ENCODE measurements at regions not wholly inside any gene's neighbourhood (a gene's known extent, or its start where the extent isn't known, plus 50 kb on each side); places are given as distances from the start of the nearest gene placed in this dataset.

DNA sequence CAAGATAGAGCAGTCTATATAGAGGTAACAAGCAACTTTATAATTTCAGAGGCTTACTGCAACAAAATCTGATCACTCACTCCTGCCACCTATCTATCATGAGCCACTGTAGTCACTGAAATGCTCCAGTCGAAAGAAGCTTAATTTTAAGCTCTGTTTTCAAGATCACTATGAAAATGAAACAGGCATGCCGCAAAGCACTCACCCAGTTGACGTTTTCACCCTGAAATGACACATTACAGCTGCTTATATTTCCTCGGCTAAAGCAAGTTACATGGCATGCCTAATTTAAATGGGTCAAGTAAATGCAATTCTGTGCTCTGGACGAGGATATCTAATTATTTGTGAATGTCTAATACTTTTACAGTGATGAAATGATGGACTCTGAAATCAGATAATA lies 616.3 kb downstream of the FAM181B start:
- Histone ChIP-seq H3K27ac (ENCODE audit: low read depth, low read length) (no peak overlapping the region), H3K27me3 (ENCODE audit: control insufficient read depth in 1 of 2, insufficient read depth in 2 of 2, low read length in 2 of 2) (no peaks in the 10 kb centered on the region), H3K9ac (ENCODE audit: low read length) (no peak overlapping the region), H3K4me1 (ENCODE audit: insufficient read depth, low read length) (no peaks in the 10 kb centered on the region), H3K9me3 (ENCODE audit: low read length) (no peaks in the 10 kb centered on the region), H3K4me3 (ENCODE audit: low read depth in 1 of 2, low read length in 2 of 2) (no peak overlapping the region), H3K36me3 (ENCODE audit: insufficient read depth, low read length) (no peaks in the 10 kb centered on the region)

DNA sequence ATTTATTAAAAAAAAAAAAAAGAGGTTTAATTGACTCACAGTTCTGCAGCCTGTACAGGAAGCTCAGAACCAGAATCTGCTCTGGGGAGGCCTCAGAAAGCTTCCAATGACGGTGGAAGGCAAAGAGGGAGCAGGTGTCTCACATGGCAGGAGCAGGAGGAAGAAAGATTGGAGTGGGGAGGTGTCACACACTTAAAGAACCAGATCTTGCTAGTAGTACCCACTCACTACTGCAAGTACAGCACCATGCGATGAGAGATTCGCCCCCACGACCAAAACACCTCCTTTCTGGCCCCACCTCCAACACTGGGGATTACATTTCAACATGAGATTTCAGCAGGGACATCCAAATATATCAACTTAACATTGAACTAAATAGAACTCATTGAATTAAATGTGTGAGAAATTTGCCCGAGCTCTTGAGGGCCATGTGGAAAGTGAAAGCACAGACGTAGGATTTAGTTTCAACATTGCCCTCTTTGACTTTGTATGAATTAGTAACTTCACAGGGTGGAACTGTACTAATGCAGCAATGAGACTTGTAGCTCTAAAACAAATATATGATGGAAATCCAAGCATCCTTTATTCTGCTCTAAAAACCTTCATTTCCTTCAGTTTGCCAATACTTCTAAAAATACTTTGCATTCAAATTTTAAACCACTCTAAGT lies 628.2 kb downstream of the FAM181B start:
- Histone ChIP-seq H3K36me3 (ENCODE audit: insufficient read depth, low read length) (no peaks in the 10 kb centered on the region), H3K9ac (ENCODE audit: low read length) (no peak overlapping the region), H3K4me3 (ENCODE audit: low read depth in 1 of 2, low read length in 2 of 2) (no peak overlapping the region), H3K27me3 (ENCODE audit: control insufficient read depth in 1 of 2, insufficient read depth in 2 of 2, low read length in 2 of 2) (no peaks in the 10 kb centered on the region), H3K27ac (ENCODE audit: low read depth, low read length) (no peak overlapping the region), H3K4me1 (ENCODE audit: insufficient read depth, low read length) (peaks cover 4% of the 10 kb centered on the region), H3K9me3 (ENCODE audit: low read length) (no peaks in the 10 kb centered on the region)

DNA sequence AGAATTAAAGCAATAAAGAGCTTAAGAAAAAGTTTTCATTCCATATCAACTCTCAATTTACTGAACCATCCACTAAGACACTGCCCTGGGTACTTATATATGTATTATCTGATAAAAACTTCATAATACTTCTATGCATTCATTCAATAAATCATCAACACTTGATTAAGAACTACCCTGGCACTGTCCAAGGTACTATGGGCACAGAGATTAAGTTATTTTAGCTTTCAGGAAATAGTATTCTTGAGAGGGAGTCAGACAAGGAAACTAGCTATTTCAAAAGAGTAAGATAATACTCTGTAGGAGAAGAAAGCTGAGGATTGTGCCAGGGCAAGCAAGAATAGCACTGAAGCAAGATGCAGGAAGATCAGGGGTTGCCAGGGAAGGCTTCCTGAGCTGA lies 640.8 kb downstream of the FAM181B start:
- Histone ChIP-seq H3K9ac (ENCODE audit: low read length) (no peak overlapping the region), H3K27ac (ENCODE audit: low read depth, low read length) (no peak overlapping the region), H3K27me3 (ENCODE audit: control insufficient read depth in 1 of 2, insufficient read depth in 2 of 2, low read length in 2 of 2) (no peaks in the 10 kb centered on the region), H3K4me3 (ENCODE audit: low read depth in 1 of 2, low read length in 2 of 2) (no peak overlapping the region), H3K9me3 (ENCODE audit: low read length) (no peaks in the 10 kb centered on the region), H3K4me1 (ENCODE audit: insufficient read depth, low read length) (no peaks in the 10 kb centered on the region), H3K36me3 (ENCODE audit: insufficient read depth, low read length) (no peaks in the 10 kb centered on the region)

DNA sequence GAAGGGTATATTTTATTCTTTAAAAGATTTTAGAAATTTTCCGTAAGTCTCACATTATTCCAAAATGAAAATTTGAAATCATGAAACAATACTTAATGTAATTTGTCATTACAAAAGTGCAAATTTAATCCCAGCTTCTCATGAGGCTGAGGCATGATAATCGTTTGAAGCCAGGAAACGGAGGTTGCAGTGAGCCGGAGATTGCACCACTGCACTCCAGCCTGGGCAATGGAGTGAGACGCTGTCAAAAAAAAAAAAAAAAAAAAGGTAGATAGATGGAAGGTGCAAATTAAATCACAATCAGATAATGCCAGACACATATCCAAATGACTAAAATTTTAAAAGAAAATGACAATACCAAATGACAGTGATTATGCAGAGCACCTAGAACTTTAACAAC lies 644.2 kb downstream of the FAM181B start:
- Histone ChIP-seq H3K27ac (ENCODE audit: low read depth, low read length) (no peak overlapping the region), H3K9ac (ENCODE audit: low read length) (no peak overlapping the region), H3K9me3 (ENCODE audit: low read length) (no peaks in the 10 kb centered on the region), H3K27me3 (ENCODE audit: control insufficient read depth in 1 of 2, insufficient read depth in 2 of 2, low read length in 2 of 2) (no peaks in the 10 kb centered on the region), H3K4me3 (ENCODE audit: low read depth in 1 of 2, low read length in 2 of 2) (no peak overlapping the region), H3K36me3 (ENCODE audit: insufficient read depth, low read length) (no peaks in the 10 kb centered on the region), H3K4me1 (ENCODE audit: insufficient read depth, low read length) (no peaks in the 10 kb centered on the region)

DNA sequence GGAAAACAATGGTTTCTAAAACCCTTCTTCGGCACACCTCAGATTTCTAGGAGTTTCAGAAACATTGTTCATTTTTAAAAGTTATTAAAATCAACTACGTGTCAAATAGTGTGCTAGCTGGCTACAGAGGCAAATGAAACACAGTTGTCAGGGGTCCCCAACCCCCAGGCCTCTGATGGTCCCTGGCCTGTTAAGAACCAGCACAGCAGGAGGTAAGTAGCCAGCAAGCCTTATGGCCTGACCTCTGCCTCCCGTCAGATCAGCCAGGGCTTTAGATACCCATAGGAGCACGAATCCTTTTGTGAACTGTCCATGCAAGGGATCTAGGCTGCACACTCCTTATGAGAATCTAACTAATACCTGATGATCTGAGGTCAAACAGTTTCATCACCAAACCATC lies 648.2 kb downstream of the FAM181B start:
- Histone ChIP-seq H3K9ac (ENCODE audit: low read length) (no peak overlapping the region), H3K4me3 (ENCODE audit: low read depth in 1 of 2, low read length in 2 of 2) (no peak overlapping the region), H3K9me3 (ENCODE audit: low read length) (no peaks in the 10 kb centered on the region), H3K4me1 (ENCODE audit: insufficient read depth, low read length) (no peaks in the 10 kb centered on the region), H3K27ac (ENCODE audit: low read depth, low read length) (no peak overlapping the region), H3K27me3 (ENCODE audit: control insufficient read depth in 1 of 2, insufficient read depth in 2 of 2, low read length in 2 of 2) (no peaks in the 10 kb centered on the region), H3K36me3 (ENCODE audit: insufficient read depth, low read length) (no peaks in the 10 kb centered on the region)

DNA sequence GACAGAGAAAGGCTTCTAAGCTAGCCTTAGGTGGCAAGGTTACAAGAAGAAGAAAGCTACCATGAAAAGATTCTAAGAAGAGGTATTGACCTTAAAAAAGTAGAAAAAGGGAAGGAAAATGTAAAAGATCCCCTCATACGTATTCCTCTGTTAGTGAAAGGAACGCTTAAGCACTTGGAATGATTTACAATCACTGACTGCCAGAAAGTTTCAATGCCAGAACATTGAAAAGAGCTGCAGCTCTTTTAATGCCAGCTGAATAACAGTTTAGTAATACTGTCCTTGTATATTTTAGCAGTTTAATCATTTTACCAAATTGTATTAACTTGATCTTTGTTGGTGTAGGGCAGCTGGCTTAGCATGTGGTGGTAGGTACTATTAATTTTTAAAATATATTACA lies 650.7 kb downstream of the FAM181B start:
- H3K4me1 ChIP-seq (ENCODE audit: insufficient read depth, low read length): no peaks in the 10 kb centered on the region

DNA sequence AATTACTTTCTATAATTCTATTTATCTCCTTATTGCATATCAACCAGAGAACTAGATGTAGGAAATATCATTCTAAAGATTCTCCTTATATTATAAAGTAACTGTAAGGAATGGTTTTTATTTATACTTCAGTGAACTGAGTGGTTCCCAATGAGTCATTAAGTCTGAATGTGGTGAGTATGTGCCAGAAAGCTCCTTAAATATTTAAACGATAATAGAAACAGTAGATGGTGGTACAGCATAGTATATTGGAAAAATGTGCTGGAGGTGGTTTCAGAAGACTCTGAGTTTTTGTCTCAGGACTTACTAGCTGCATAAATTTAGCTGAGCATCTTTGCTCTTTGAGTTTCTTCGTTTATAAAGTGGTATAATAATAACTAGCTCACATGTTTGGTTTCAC lies 653.5 kb downstream of the FAM181B start:
- H3K4me3 ChIP-seq (ENCODE audit: low read depth in 1 of 2, low read length in 2 of 2): no peak overlapping the region
- H3K9ac ChIP-seq (ENCODE audit: low read length): no peak overlapping the region
- H3K27ac ChIP-seq (ENCODE audit: low read depth, low read length): no peak overlapping the region
- no peaks in the 10 kb centered on the region for H3K27me3 ChIP-seq (ENCODE audit: control insufficient read depth in 1 of 2, insufficient read depth in 2 of 2, low read length in 2 of 2)
- no peaks in the 10 kb centered on the region for H3K4me1 ChIP-seq (ENCODE audit: insufficient read depth, low read length)
- no peaks in the 10 kb centered on the region for H3K36me3 ChIP-seq (ENCODE audit: insufficient read depth, low read length)
- H3K9me3 ChIP-seq (ENCODE audit: low read length): no peaks in the 10 kb centered on the region

More for the DNA sequence above, 650.7 kb downstream of the FAM181B start:
- no peak overlapping the region for H3K27ac ChIP-seq (ENCODE audit: low read depth, low read length)
- no peaks in the 10 kb centered on the region for H3K36me3 ChIP-seq (ENCODE audit: insufficient read depth, low read length)
- no peak overlapping the region for H3K9ac ChIP-seq (ENCODE audit: low read length)
- H3K27me3 ChIP-seq (ENCODE audit: control insufficient read depth in 1 of 2, insufficient read depth in 2 of 2, low read length in 2 of 2): no peaks in the 10 kb centered on the region
- no peaks in the 10 kb centered on the region for H3K9me3 ChIP-seq (ENCODE audit: low read length)
- no peak overlapping the region for H3K4me3 ChIP-seq (ENCODE audit: low read depth in 1 of 2, low read length in 2 of 2)

DNA sequence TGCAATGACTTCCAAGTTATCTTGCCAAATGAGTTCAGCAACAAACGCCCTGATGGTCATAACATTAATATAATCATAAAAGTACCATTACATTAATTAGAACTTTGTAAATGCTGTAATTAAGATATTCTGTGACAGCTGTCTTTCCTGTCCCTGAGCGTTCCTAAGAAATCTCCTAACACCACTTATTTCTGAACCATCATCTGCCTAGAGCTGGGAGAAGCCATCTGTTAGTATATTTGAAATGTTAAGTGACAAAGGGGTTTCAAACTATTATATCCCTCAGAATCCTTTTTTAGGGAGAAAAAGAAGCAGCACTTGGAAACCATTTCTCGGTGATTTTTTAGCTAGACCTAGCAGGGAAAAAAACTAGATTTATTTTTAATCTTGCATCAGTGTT lies 657.5 kb downstream of the FAM181B start:
- H3K4me1 ChIP-seq (ENCODE audit: insufficient read depth, low read length): no peaks in the 10 kb centered on the region
- H3K27ac ChIP-seq (ENCODE audit: low read depth, low read length): no peak overlapping the region
- H3K9me3 ChIP-seq (ENCODE audit: low read length): no peaks in the 10 kb centered on the region
- no peaks in the 10 kb centered on the region for H3K27me3 ChIP-seq (ENCODE audit: control insufficient read depth in 1 of 2, insufficient read depth in 2 of 2, low read length in 2 of 2)
- H3K9ac ChIP-seq (ENCODE audit: low read length): no peak overlapping the region
- no peaks in the 10 kb centered on the region for H3K36me3 ChIP-seq (ENCODE audit: insufficient read depth, low read length)
- H3K4me3 ChIP-seq (ENCODE audit: low read depth in 1 of 2, low read length in 2 of 2): no peak overlapping the region

DNA sequence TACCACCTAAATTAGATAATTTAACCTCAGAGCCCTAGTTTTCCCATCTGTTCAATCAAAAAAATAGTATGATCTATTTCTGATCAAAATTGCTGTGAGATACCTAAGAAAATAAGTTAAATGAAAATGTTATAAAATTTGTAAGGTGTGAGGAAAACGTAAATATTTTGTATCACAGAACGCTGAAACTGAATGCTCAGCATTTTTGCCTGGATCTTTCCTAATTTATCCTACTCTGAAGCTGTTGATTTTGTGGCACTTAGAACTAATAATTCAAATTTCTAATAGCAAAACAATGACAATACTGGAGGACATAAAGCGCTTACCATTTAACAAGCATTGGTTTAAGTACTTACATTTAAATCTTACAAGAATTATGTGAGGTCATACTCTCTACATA lies 674.2 kb downstream of the FAM181B start:
- Histone ChIP-seq H3K9me3 (ENCODE audit: low read length) (no peaks in the 10 kb centered on the region), H3K9ac (ENCODE audit: low read length) (no peak overlapping the region), H3K4me3 (ENCODE audit: low read depth in 1 of 2, low read length in 2 of 2) (no peak overlapping the region), H3K4me1 (ENCODE audit: insufficient read depth, low read length) (no peaks in the 10 kb centered on the region), H3K27ac (ENCODE audit: low read depth, low read length) (no peak overlapping the region), H3K36me3 (ENCODE audit: insufficient read depth, low read length) (no peaks in the 10 kb centered on the region), H3K27me3 (ENCODE audit: control insufficient read depth in 1 of 2, insufficient read depth in 2 of 2, low read length in 2 of 2) (no peaks in the 10 kb centered on the region)

DNA sequence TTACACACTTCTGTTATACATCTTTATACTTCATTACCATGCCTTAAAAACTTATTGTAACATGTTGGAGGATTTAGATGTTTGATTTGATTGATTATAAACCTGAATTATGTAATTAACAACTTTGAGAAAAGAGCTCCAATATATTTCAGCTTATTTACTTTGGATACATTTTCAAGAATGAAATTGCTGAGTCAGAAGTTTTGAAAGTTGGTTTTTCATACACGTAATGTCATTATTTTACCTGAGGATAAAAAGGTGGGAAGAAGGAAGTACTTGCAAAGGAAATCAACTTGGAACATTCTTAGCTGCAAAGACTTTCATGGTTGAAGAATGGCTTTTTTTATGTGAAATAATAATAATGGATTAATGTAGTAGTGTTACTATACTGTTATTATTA lies 677.2 kb downstream of the FAM181B start:
- Histone ChIP-seq H3K4me1 (ENCODE audit: insufficient read depth, low read length) (no peaks in the 10 kb centered on the region), H3K9ac (ENCODE audit: low read length) (no peak overlapping the region), H3K27ac (ENCODE audit: low read depth, low read length) (no peak overlapping the region), H3K27me3 (ENCODE audit: control insufficient read depth in 1 of 2, insufficient read depth in 2 of 2, low read length in 2 of 2) (no peaks in the 10 kb centered on the region), H3K9me3 (ENCODE audit: low read length) (no peaks in the 10 kb centered on the region), H3K36me3 (ENCODE audit: insufficient read depth, low read length) (no peaks in the 10 kb centered on the region), H3K4me3 (ENCODE audit: low read depth in 1 of 2, low read length in 2 of 2) (no peak overlapping the region)

DNA sequence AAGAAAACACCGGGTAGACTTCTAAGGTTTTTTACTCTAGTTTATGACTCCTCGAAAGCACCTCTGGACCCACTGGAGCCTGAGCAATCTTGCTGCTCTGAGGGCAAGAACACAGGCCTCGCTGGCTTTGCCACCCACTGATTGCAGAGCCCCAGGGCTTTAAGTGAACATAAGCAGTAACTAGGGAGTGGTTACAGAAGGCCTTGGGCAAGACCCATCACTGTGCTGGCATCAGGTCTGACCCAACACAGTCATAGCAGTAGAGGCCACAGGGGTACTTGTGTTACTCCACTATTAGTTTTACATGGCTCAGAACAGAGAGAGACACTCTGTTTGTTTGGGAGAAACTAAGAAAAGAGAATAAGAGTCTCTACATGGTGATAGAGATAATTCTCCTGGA lies 684.5 kb downstream of the FAM181B start:
- Histone ChIP-seq H3K27ac (ENCODE audit: low read depth, low read length) (no peak overlapping the region), H3K4me3 (ENCODE audit: low read depth in 1 of 2, low read length in 2 of 2) (no peak overlapping the region), H3K27me3 (ENCODE audit: control insufficient read depth in 1 of 2, insufficient read depth in 2 of 2, low read length in 2 of 2) (no peaks in the 10 kb centered on the region)

DNA sequence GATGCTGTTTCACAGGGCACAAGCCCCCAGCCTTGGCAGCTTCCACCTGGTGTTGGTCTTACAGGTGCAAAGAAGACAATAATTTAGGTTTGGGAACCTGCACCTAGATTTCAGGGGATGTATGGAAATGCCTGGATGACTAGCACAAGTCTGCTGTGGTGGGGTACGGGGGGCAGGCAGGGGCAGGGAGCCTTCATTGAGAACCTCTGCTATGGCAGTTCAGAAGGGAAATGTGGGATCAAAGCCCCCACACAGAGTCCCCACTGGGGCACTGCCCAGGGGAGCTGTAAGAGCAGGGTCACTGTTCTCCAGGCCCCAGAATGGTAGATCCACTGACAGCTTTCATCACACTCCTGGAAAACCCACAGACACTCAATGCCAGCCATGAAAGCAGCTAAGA lies 686.5 kb downstream of the FAM181B start:
- Histone ChIP-seq H3K9ac (ENCODE audit: low read length) (no peak overlapping the region), H3K4me3 (ENCODE audit: low read depth in 1 of 2, low read length in 2 of 2) (no peak overlapping the region), H3K27me3 (ENCODE audit: control insufficient read depth in 1 of 2, insufficient read depth in 2 of 2, low read length in 2 of 2) (no peaks in the 10 kb centered on the region), H3K9me3 (ENCODE audit: low read length) (no peaks in the 10 kb centered on the region), H3K27ac (ENCODE audit: low read depth, low read length) (no peak overlapping the region), H3K36me3 (ENCODE audit: insufficient read depth, low read length) (no peaks in the 10 kb centered on the region), H3K4me1 (ENCODE audit: insufficient read depth, low read length) (no peaks in the 10 kb centered on the region)

More for the DNA sequence above, 684.5 kb downstream of the FAM181B start:
- H3K9me3 ChIP-seq (ENCODE audit: low read length): no peaks in the 10 kb centered on the region
- no peaks in the 10 kb centered on the region for H3K4me1 ChIP-seq (ENCODE audit: insufficient read depth, low read length)
- H3K9ac ChIP-seq (ENCODE audit: low read length): no peak overlapping the region
- no peaks in the 10 kb centered on the region for H3K36me3 ChIP-seq (ENCODE audit: insufficient read depth, low read length)

All from muscle layer of colon (tissue), 2 donors.